Inflammatory macrophage treated with lipopolysaccharide for 1 hour (primary cell): ENCODE measurements at regions not wholly inside any gene's neighbourhood (a gene's known extent, or its start where the extent isn't known, plus 50 kb on each side); places are given as distances from the start of the nearest gene placed in this dataset.
"Not testable (repeated sequence)": the region's sequence is repeated elsewhere in the genome, so short reads cannot be mapped to it uniquely, and the experiment has no call there.

Experiments
- DNase-seq, 2 donors: peaks; one replicate each; pipeline ENCODE4 v3.0.0-alpha.2; 2020 to 2022

GRCh38 chr11:39807904-39808303 is 1651.5 kb downstream of the LRRC4C start:
- DNase-seq: no peak

GRCh38 chr11:39806652-39807051 is 1652.8 kb downstream of the LRRC4C start:
- no peak for DNase-seq

GRCh38 chr11:39804271-39804670 is 1655.2 kb downstream of the LRRC4C start:
- DNase-seq: no peak

GRCh38 chr11:39786682-39787081 is 1672.8 kb downstream of the LRRC4C start:
- no peak for DNase-seq

GRCh38 chr11:39786281-39786680 is 1673.2 kb downstream of the LRRC4C start:
- DNase-seq: no peak

GRCh38 chr11:39784873-39785272 is 1674.6 kb downstream of the LRRC4C start:
- DNase-seq: no peak

- peak; percentile 6 to 26 for DNase-seq
Observed at GRCh38 chr11:39780131-39780530, 1679.3 kb downstream of the LRRC4C start.

GRCh38 chr11:39777035-39777434 is 1682.4 kb downstream of the LRRC4C start:
- no peak for DNase-seq

GRCh38 chr11:39772525-39773137 is 1686.8 kb downstream of the LRRC4C start:
- DNase-seq: no peak

- no peak for DNase-seq
Observed at GRCh38 chr11:39768214-39768613, 1691.2 kb downstream of the LRRC4C start.

- DNase-seq: no peak
Observed at GRCh38 chr11:39745401-39745800, 1714.1 kb downstream of the LRRC4C start.

- DNase-seq: no peak
Observed at GRCh38 chr11:39741066-39741465, 1718.4 kb downstream of the LRRC4C start.

- DNase-seq: not testable (repeated sequence)
Observed at GRCh38 chr11:39736351-39736750, 1723.1 kb downstream of the LRRC4C start.

GRCh38 chr11:39732001-39732400 is 1727.5 kb downstream of the LRRC4C start:
- DNase-seq: no peak

GRCh38 chr11:39725081-39725480 is 1734.4 kb downstream of the LRRC4C start:
- DNase-seq: no peak

- no peak for DNase-seq
Observed at GRCh38 chr11:39724404-39724803, 1735.0 kb downstream of the LRRC4C start.

GRCh38 chr11:39712581-39712980 is 1746.9 kb downstream of the LRRC4C start:
- DNase-seq: no peak

GRCh38 chr11:39690856-39691255 is 1768.6 kb downstream of the LRRC4C start:
- DNase-seq: no peak

- no peak for DNase-seq
Observed at GRCh38 chr11:39683951-39684554, 1775.4 kb downstream of the LRRC4C start.

GRCh38 chr11:39683288-39683950 is 1776.0 kb downstream of the LRRC4C start:
- no peak for DNase-seq

GRCh38 chr11:39681428-39681827 is 1778.0 kb downstream of the LRRC4C start:
- DNase-seq: no peak

- DNase-seq: no peak
Observed at GRCh38 chr11:39678996-39679395, 1780.5 kb downstream of the LRRC4C start.

- no peak for DNase-seq
Observed at GRCh38 chr11:39675171-39675570, 1784.3 kb downstream of the LRRC4C start.

GRCh38 chr11:39674761-39675160 is 1784.7 kb downstream of the LRRC4C start:
- DNase-seq: no peak
